Stomach (tissue), 4 donors: ENCODE measurements at regions not wholly inside any gene's neighbourhood (a gene's known extent, or its start where the extent isn't known, plus 50 kb on each side); places are given as distances from the start of the nearest gene placed in this dataset.

ENCODE experiments used
- CTCF ChIP-seq, 7 experiments: fragments of 450-650 bp in 4 of 7; fragments of 200-600 bp in 3 of 7; sonication (generic) in 3 of 7; IDR thresholded peaks; one replicate each; pipeline ENCODE4 v1.5.1; 2016 to 2019; ENCODE audit warnings: antibody characterized with exemption in 7 of 7, control low read depth in 2 of 7, mild to moderate bottlenecking in 1 of 7
- POLR2A ChIP-seq, 4 donors: fragments of 450-650 bp; IDR thresholded peaks; one replicate each; pipeline ENCODE4 v1.6.1; 2016; ENCODE audit warnings: antibody characterized with exemption in 4 of 4, control low read depth in 2 of 4, mild to moderate bottlenecking in 1 of 4, moderate library complexity in 1 of 4

- TF ChIP-seq CTCF (IDR thresholded peaks at IDR 0.05) (no peak), POLR2A (IDR thresholded peaks at IDR 0.05) (no peak)
These were observed 521.6 kb downstream of the PLPP3 start for GRCh38 chr1:56057466-56058405.
